HG02642 (cell line): ENCODE measurements at regions not wholly inside any gene's neighbourhood (a gene's known extent, or its start where the extent isn't known, plus 50 kb on each side); places are given as distances from the start of the nearest gene placed in this dataset.

ENCODE experiments used
- ATAC-seq: cut with Tn5 transposase; IDR thresholded peaks from one replicate; pipeline ENCODE4 v1.9.1; 2021; ENCODE audit warnings: mild to moderate bottlenecking; ENCODE audit not compliant: unreplicated experiment, poor library complexity

- no peak for ATAC-seq
Measured at GRCh38 chr7:20267482-20267881, 50.3 kb upstream of the MACC1 start.

DNA sequence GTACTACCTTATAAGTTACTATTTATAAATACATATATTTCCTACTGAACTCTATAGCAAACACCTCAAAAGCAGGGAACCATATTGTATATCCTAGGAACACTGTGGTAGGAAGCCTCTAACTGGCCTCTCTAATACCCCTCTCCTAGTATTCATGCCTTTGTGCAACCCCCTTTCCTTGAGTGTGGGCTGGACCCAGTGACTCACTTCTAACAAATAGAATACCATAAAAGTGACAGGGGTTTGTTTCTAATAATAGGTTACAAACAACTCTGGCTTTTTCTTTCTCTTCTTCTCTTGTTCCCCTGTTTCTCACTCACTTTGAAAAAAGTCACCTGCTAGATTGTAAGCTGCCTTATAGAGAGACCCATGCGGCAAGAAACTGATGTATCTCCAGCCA is 51.6 kb upstream of the MACC1 start:
- ATAC-seq, result no peak

DNA sequence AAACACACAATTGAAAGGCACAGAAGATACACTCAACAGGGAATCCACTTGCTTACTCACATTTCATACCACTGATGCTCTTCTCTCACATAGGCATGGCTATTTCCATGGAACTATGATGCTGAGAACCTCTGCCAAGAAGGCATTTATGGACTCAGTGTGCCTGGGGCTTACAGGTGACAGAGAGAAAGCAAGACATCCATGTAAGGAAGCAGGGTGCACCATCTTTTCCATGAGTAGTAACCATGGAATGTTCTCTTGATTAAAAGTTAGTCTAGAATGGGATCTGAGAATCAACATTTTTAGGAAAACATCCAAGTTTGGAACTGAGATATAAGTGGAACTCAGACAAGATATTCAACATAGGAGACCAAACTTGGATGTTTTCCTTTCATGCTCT is 52.5 kb upstream of the MACC1 start:
- no peak for ATAC-seq

DNA sequence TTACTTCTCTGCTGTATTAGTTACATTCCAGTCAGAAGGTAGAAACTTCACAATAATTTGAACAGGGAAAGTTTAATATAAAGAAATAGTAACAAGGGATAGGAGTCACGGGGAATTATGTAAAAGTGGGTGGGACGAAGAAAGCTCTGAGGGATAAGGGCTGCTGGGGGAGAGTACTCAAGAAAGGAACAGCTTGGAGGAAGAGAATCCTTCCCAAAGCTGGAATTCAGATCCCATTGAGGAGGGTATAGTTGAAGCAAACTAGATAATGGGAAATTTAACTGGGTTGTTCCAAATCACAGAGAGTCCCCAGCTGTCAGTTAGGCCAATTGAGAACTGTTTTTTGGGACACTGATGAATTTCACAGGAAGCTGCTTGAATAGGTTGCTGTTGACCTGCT is 53.2 kb upstream of the MACC1 start:
- ATAC-seq, result no peak

DNA sequence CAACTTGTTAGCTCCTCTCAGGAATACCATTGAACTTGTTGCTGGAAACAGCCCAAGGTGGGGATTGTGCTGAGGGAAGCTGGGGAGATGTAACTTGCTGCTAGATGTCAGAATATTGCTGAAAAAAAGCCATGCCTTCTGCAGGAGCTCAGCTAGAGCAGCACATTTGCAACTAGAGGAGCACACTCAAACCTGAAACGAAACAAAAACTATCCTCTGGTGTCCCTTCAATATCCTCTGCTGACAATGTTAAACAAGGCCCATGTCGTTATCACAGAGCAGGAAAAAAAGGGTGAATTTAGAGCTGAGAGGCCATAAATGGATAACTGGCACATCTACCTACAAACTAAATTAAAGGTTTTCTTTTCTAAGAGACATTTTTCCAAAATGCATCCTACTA is 53.7 kb upstream of the MACC1 start:
- ATAC-seq, result peak; percentile 79

GRCh38 chr7:20275637-20276036 is 55.1 kb upstream of the ITGB8 start:
- ATAC-seq, result no peak

DNA sequence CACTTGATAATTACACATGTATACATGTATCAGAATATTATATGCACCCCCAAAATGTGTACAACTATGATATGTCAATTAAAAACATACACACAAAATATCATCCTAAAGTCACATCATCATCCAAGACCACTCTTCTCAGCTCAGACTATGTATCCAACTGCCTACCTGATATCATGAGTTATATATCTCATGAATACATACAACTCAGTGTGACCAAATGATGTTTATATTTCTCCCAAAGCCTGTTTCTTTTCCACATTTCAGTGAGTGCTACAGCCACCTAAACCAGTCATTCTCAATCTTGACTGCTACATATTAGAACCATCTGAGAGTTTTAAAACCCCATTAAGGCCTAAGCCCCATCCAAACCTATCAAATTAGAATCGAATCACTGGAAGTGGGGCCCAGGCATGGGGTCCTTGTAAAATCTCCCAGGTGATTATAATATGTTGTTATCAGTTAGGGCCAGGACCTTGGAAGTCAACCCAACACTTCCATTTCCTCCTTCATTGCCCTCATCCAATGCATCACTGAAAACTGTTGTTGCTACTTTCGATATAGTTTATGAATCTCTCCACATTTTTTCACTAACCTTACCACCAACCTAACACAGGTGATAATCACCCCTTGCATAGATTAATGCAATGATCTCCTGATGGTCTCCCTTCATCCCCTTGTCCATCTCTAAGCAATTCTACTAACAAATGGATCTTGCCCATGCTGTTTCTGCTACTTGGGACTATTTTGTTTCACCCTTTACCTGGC is 53.8 kb upstream of the ITGB8 start:
- no peak for ATAC-seq

- ATAC-seq, result no peak
Measured at GRCh38 chr7:20279979-20280378, 50.7 kb upstream of the ITGB8 start.

- no peak for ATAC-seq
Measured at GRCh38 chr7:20280475-20281351, 50.0 kb upstream of the ITGB8 start.
